IMR-90 (cell line): ENCODE measurements at regions not wholly inside any gene's neighbourhood (a gene's known extent, or its start where the extent isn't known, plus 50 kb on each side); places are given as distances from the start of the nearest gene placed in this dataset.

Source experiments
- ATAC-seq: fragments of 200-7000 bp; cut with Tn5 transposase; 2 replicates; pipeline ENCODE4 v1.9.1; 2020; ENCODE audit warnings: low read depth, mild to moderate bottlenecking, moderate library complexity
- BruUV-seq: library from RNA; stranded (reverse); fragments of 400-500 nt; replicated peaks from 2 replicates; lab custom pipeline; 2021; lab: Mats Ljungman, UMichigan
- CTCF ChIA-PET: fragments of 300-600 bp; formaldehyde crosslinking; extraction: SDS; loops from one replicate; lab custom pipeline; 2021; ENCODE audit warnings: antibody characterized with exemption; lab: Yijun Ruan, JAX
- POLR2A ChIA-PET: fragments of 300-600 bp; sonication (Branson Sonifier 250); formaldehyde crosslinking; loops from one replicate; lab custom pipeline; 2022; ENCODE audit warnings: antibody characterized with exemption; ENCODE audit not compliant: unreplicated experiment; lab: Charles Lee
- DNase-seq: peaks from one replicate; pipeline ENCODE4 v3.0.0; 2013
- H2AFZ ChIP-seq: replicated peaks from 2 replicates; pipeline ENCODE3; 2013; ENCODE audit warnings: low read length, mild to moderate bottlenecking; ENCODE audit not compliant: poor library complexity
- H2AK5ac ChIP-seq: 2 replicates; pipeline ENCODE4 v1.6.1; 2013; ENCODE audit warnings: low read depth, low read length, inconsistent platforms
- H2AK9ac ChIP-seq: replicated peaks from 2 replicates; pipeline ENCODE3; 2013; ENCODE audit warnings: mild to moderate bottlenecking, low read depth, low read length, moderate library complexity; ENCODE audit not compliant: poor library complexity
- H2BK120ac ChIP-seq: 2 replicates; pipeline ENCODE4 v1.6.1; 2013; ENCODE audit warnings: low read depth, low read length, inconsistent platforms
- H2BK15ac ChIP-seq: 3 replicates; pipeline ENCODE4 v1.6.1; 2013; ENCODE audit warnings: low read depth, low read length, inconsistent platforms
- H2BK20ac ChIP-seq: 2 replicates; pipeline ENCODE4 v1.6.1; 2013; ENCODE audit warnings: low read depth, mild to moderate bottlenecking, inconsistent platforms, low read length, moderate library complexity
- H2BK5ac ChIP-seq: 2 replicates; pipeline ENCODE4 v1.6.1; 2013; ENCODE audit warnings: mild to moderate bottlenecking, low read depth, low read length, inconsistent platforms; ENCODE audit not compliant: poor library complexity, severe bottlenecking
- H3K14ac ChIP-seq: replicated peaks from 2 replicates; pipeline ENCODE4 v1.6.1; 2013; ENCODE audit warnings: low read depth, low read length, inconsistent platforms
- H3K18ac ChIP-seq: 2 replicates; pipeline ENCODE4 v1.6.1; 2013; ENCODE audit warnings: low read depth, low read length, control low read depth
- H3K23ac ChIP-seq: 2 replicates; pipeline ENCODE4 v1.6.1; 2013; ENCODE audit warnings: low read depth, low read length, inconsistent platforms
- H3K27ac ChIP-seq: 2 replicates; pipeline ENCODE4 v1.5.1; 2013; ENCODE audit warnings: mild to moderate bottlenecking, control low read depth, low read length; ENCODE audit not compliant: insufficient read depth
- H3K27me3 ChIP-seq: 2 replicates; pipeline ENCODE4 v1.6.1; 2013; ENCODE audit warnings: low read length; ENCODE audit not compliant: control insufficient read depth, insufficient read depth
- H3K36me3 ChIP-seq: 2 replicates; pipeline ENCODE4 v1.6.1; 2013; ENCODE audit warnings: low read length, mixed read lengths; ENCODE audit not compliant: control insufficient read depth, insufficient read depth
- H3K4ac ChIP-seq: 2 replicates; pipeline ENCODE4 v1.6.1; 2013; ENCODE audit warnings: low read depth, low read length, inconsistent platforms
- H3K4me1 ChIP-seq: 2 replicates; pipeline ENCODE4 v1.6.1; 2013; ENCODE audit warnings: low read length, mixed read lengths; ENCODE audit not compliant: control insufficient read depth, insufficient read depth
- H3K4me2 ChIP-seq: 2 replicates; pipeline ENCODE4 v1.6.1; 2013; ENCODE audit warnings: low read depth, mild to moderate bottlenecking, control low read depth, low read length, moderate library complexity
- H3K4me3 ChIP-seq: 2 replicates; pipeline ENCODE4 v1.5.1; 2013; ENCODE audit warnings: low read depth, mild to moderate bottlenecking, control low read depth, low read length, moderate library complexity; ENCODE audit not compliant: insufficient read depth
- H3K56ac ChIP-seq: 2 replicates; pipeline ENCODE4 v1.6.1; 2013; ENCODE audit warnings: low read length, inconsistent platforms; ENCODE audit not compliant: insufficient read depth; ENCODE audit errors: extremely low read depth
- H3K79me1 ChIP-seq, 2 experiments: 2 replicates each; pipeline ENCODE4 v1.6.1; 2013; ENCODE audit warnings: low read length in 2 of 2, inconsistent platforms in 1 of 2, low read depth in 1 of 2
- H3K9ac ChIP-seq: 2 replicates; pipeline ENCODE4 v1.6.1; 2013; ENCODE audit warnings: low read depth, low read length, control low read depth
- H3K9me1 ChIP-seq: 2 replicates; pipeline ENCODE4 v1.6.1; 2013; ENCODE audit warnings: low read length, inconsistent platforms; ENCODE audit not compliant: insufficient read depth
- H3K9me3 ChIP-seq: 2 replicates; pipeline ENCODE4 v1.6.1; 2013; ENCODE audit warnings: low read length; ENCODE audit not compliant: control insufficient read depth, insufficient read depth
- H4K20me1 ChIP-seq: 2 replicates; pipeline ENCODE4 v1.6.1; 2013; ENCODE audit warnings: low read length, inconsistent platforms; ENCODE audit not compliant: insufficient read depth
- H4K5ac ChIP-seq: 2 replicates; pipeline ENCODE4 v1.6.1; 2013; ENCODE audit warnings: mild to moderate bottlenecking, low read depth, low read length, control low read depth
- H4K8ac ChIP-seq, 2 experiments: 2 replicates each; pipeline ENCODE4 v1.6.1; 2013; ENCODE audit warnings: low read depth in 2 of 2, low read length in 2 of 2, control low read depth in 1 of 2, inconsistent platforms in 1 of 2
- H4K91ac ChIP-seq: 2 replicates; pipeline ENCODE4 v1.6.1; 2013; ENCODE audit warnings: low read depth, low read length, inconsistent platforms; ENCODE audit not compliant: insufficient read depth
- BHLHE40 ChIP-seq: fragments of 150-350 bp; IDR thresholded peaks from 2 replicates; pipeline ENCODE4 v1.6.1; 2016; ENCODE audit warnings: mild to moderate bottlenecking, low read depth, low read length
- CEBPB ChIP-seq: IDR thresholded peaks from 2 replicates; pipeline ENCODE4 v1.6.1; 2012; ENCODE audit warnings: low read depth, low read length, improper control_type of control experiment
- RAD21 ChIP-seq: IDR thresholded peaks from 2 replicates; pipeline ENCODE4 v1.6.1; 2012; ENCODE audit warnings: low read length, improper control_type of control experiment
- RFX5 ChIP-seq: IDR thresholded peaks from 2 replicates; pipeline ENCODE4 v1.8.0; 2012; ENCODE audit warnings: low read depth, mild to moderate bottlenecking, low read length, moderate library complexity
- USF2 ChIP-seq: fragments of 150-350 bp; IDR thresholded peaks from 2 replicates; pipeline ENCODE4 v1.6.1; 2017; ENCODE audit warnings: mild to moderate bottlenecking, antibody characterized with exemption, low read length, low read depth
- WGBS, 2 experiments: methylation state at CpG; one replicate each; pipeline versions ENCODE4 v1.1.5 to v1.1.7; 2013; ENCODE audit warnings: missing lambda C conversion rate in 2 of 2; ENCODE audit not compliant: insufficient read length in 1 of 2; ENCODE audit errors: extremely low coverage in 2 of 2; 5-methylcytosine and 5-hydroxymethylcytosine counted together
- dilution Hi-C: fragments of 300-500 bp; cut with HindIII; formaldehyde crosslinking; loops from one replicate; pipeline ENCODE4 v1.14.3; 2018; ENCODE audit warnings: low sequenced_read_pairs; ENCODE audit not compliant: unreplicated experiment
- in situ Hi-C: fragments of 300-500 bp; cut with MboI; formaldehyde crosslinking; loops from 3 replicates; pipeline ENCODE4 v1.14.3; 2019; ENCODE audit warnings: low sequenced_read_pairs, inconsistent platforms, mixed read lengths
- intact Hi-C: fragments of 100-400 bp; cut with micrococcal nuclease; formaldehyde crosslinking; loops from 2 replicates; pipeline ENCODE4 v1.10.0; 2022

DNA sequence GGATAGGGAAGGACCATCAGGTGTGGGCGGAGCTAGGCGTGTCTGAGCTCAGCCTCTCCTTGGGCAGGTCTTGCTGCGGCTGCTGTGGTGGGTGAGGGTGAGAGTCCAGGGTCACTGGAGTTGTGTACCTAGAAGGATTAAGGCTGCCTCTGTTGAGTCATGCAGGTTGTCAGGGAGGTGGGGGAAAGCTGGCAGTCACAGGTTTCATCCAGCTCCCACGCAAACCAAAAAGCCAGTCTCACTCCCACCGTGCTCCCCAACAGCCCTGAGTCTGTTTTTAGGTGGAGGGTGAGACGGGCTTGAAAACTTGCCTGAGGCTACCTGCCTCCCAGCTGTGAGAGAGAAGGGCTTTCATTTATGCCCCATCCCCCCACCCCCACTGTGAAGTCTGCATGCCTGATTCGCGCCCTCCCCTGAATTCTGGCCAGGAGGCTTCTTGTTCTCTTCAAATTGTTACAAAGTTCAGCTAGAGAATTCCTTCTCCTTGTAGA is 161.5 kb downstream of the MYLK4 start:
- H3K23ac ChIP-seq: no peak overlapping the region
- BruUV-seq: no TSS peak
- ChIA-PET CTCF (no interaction called here), POLR2A (no interaction called here)
- no peak overlapping the region for H3K27ac ChIP-seq
- TF ChIP-seq RFX5 (no peak), BHLHE40 (no peak), CEBPB (no peak), USF2 (no peak), RAD21 (no peak)
- H4K20me1 ChIP-seq: no peaks in the 10 kb centered on the region
- no peak overlapping the region for H4K8ac ChIP-seq
- no peak overlapping the region for H3K18ac ChIP-seq
- ATAC-seq (no peak), DNase-seq (no peak)
- H3K14ac ChIP-seq: no peak overlapping the region
- no peak overlapping the region for H2AFZ ChIP-seq
- H3K4me3 ChIP-seq: no peak overlapping the region
- intact Hi-C loops (no loop called here), in situ Hi-C loops (no loop called here), dilution Hi-C loops (no loop called here)
- no peak overlapping the region for H4K5ac ChIP-seq
- no peak overlapping the region for H2AK9ac ChIP-seq
- H2BK20ac ChIP-seq: no peak overlapping the region
- H3K27me3 ChIP-seq: peaks cover 3% of the 10 kb centered on the region; the same call in 1 of the 2 replicates
- no peaks in the 10 kb centered on the region; the same call in 1 of the 2 replicates for H3K4me1 ChIP-seq
- no peaks in the 10 kb centered on the region for H3K9me3 ChIP-seq
- H2BK120ac ChIP-seq: no peak overlapping the region
- H3K56ac ChIP-seq: no peak overlapping the region
- no peaks in the 10 kb centered on the region for H3K36me3 ChIP-seq
- no peaks in the 10 kb centered on the region for H3K79me1 ChIP-seq
- H3K4ac ChIP-seq: no peak overlapping the region
- H2AK5ac ChIP-seq: no peak overlapping the region
- H3K9ac ChIP-seq: no peak overlapping the region
- no peak overlapping the region for H4K91ac ChIP-seq
- H2BK5ac ChIP-seq: no peak overlapping the region
- 0 out of 2 replicates have a peak, but pooled peaks cover 3% of the 10 kb centered on the region for H3K9me1 ChIP-seq
- no peak overlapping the region for H2BK15ac ChIP-seq
- WGBS, 2 experiments: no CpG with 5 or more reads among the region's 8 CpGs
- H3K4me2 ChIP-seq: no peak overlapping the region
